ENCODE measurements at regions not wholly inside any gene's neighbourhood (a gene's known extent, or its start where the extent isn't known, plus 50 kb on each side); places are given as distances from the start of the nearest gene placed in this dataset.

DNA sequence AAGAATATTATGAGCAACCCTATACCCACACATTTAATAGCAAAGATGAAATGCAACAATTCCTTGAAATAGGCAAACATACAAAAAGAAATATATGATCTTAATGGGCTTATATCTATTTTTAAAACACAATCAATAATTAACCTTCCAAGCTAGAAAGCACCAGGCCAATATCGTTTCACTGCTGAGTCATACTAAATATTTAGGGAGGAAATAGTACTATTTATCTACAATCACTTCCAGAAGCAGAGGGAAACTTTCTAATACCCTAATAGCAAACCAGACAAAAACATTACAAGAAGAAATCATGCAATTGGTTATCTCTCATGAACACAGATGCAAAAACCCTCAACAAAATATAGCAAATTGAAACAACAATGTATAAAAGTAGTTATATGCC, 207.8 kb downstream of the MTHFS start:
- no peak for DNase-seq
- H3K27me3 ChIP-seq (replicated peaks in 2 of 5; ENCODE audit: control insufficient read depth in 4 of 5, insufficient read depth in 5 of 5, low read length in 4 of 5) = peaks cover 0 to 5% (median 2%) of the 10 kb centered on the region in 5 experiments
- no CpG with 5 or more reads among the region's 1 CpG for WGBS (ENCODE audit: insufficient coverage)
- H3K9me3 ChIP-seq (ENCODE audit: control extremely low read depth in 1 of 5, control insufficient read depth in 4 of 5, insufficient read depth in 2 of 5, low read depth in 1 of 5, low read length in 4 of 5) = peaks cover 0 to 7% (median 3%) of the 10 kb centered on the region in 5 experiments
- H3K27ac ChIP-seq (ENCODE audit: insufficient read depth in 1 of 2, low read depth in 1 of 2, low read length in 2 of 2, poor library complexity in 1 of 2, severe bottlenecking in 2 of 2) = no peak overlapping the region
- no peaks in the 10 kb centered on the region for H3K4me1 ChIP-seq (ENCODE audit: control extremely low read depth in 1 of 4, control insufficient read depth in 4 of 4, insufficient read depth in 4 of 4, low read length in 3 of 4)
- CTCF ChIA-PET = no interaction called here
- H3K36me3 ChIP-seq (ENCODE audit: control insufficient read depth in 4 of 4, insufficient read depth in 4 of 4, low read length in 3 of 4) = no peaks in the 10 kb centered on the region
- POLR2A ChIA-PET = no interaction called here
- H3K4me3 ChIP-seq (ENCODE audit: control insufficient read depth in 1 of 7, extremely low read depth in 1 of 7, insufficient read depth in 4 of 7, low read depth in 2 of 7, low read length in 6 of 7) = no peak overlapping the region

DNA sequence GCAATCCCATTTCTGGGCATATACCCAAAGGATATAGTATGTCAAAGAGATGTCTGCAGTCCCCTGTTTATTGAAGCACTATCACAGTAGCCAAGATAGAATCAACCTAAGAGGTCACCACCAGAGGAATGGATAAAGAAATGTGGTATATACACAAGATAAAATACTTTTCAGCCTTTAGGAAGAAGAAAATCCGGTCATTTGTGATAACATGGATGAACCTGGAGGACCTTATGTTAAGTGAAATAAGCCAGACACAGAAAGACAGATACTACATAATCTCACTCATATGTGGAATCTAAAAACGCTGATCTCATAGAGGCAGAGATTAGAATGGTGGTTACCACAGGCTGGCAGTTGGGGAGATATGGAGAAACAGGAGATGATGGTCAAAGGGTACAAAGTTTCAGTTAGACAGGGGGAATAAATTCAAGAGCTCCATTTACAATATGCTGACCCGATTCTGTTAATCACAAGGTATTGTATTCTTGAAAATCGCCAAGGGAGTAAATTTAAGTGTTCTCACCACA, 195.8 kb downstream of the MTHFS start:
- WGBS (ENCODE audit: insufficient coverage) = no CpG with 5 or more reads among the region's 4 CpGs
- POLR2A ChIA-PET = no interaction called here
- CTCF ChIA-PET = no interaction called here

DNA sequence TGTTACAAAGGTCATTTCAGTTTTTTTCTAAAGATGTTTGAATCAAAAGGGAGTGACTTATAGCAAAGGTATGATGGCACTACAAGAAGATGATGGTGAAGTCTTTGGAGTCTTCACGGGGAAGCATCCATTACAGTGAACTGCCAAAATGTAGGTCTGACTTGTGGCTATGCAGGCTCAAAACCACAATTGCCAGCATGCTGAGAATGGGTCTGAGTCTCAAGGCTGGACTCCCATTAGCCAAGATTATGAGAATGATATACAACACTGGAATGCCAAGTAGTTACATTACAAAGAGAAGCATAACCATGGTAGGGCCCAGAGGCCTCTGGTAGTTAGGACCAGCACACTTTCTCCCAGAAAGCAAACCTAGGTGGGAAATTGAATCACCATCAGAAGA, 194.2 kb downstream of the MTHFS start:
- no peak for DNase-seq
- CTCF ChIA-PET = no interaction called here
- WGBS (ENCODE audit: insufficient coverage) = 100% methylated on average over 1 of the region's 1 CpG
- Histone ChIP-seq H3K4me1 (ENCODE audit: control extremely low read depth in 1 of 4, control insufficient read depth in 4 of 4, insufficient read depth in 4 of 4, low read length in 3 of 4) (no peaks in the 10 kb centered on the region), H3K9me3 (ENCODE audit: control extremely low read depth in 1 of 5, control insufficient read depth in 4 of 5, insufficient read depth in 2 of 5, low read depth in 1 of 5, low read length in 4 of 5) (no peaks in the 10 kb centered on the region), H3K4me3 (ENCODE audit: control insufficient read depth in 1 of 7, extremely low read depth in 1 of 7, insufficient read depth in 4 of 7, low read depth in 2 of 7, low read length in 6 of 7) (no peak overlapping the region), H3K27me3 (replicated peaks in 2 of 5; ENCODE audit: control insufficient read depth in 4 of 5, insufficient read depth in 5 of 5, low read length in 4 of 5) (peaks cover 0 to 6% (median 0%) of the 10 kb centered on the region in 5 experiments), H3K27ac (ENCODE audit: insufficient read depth in 1 of 2, low read depth in 1 of 2, low read length in 2 of 2, poor library complexity in 1 of 2, severe bottlenecking in 2 of 2) (no peak overlapping the region), H3K36me3 (ENCODE audit: control insufficient read depth in 4 of 4, insufficient read depth in 4 of 4, low read length in 3 of 4) (no peaks in the 10 kb centered on the region)
- POLR2A ChIA-PET = no interaction called here

More for the DNA sequence above, 195.8 kb downstream of the MTHFS start:
- Histone ChIP-seq H3K27me3 (replicated peaks in 2 of 5; ENCODE audit: control insufficient read depth in 4 of 5, insufficient read depth in 5 of 5, low read length in 4 of 5) (peaks cover 0 to 6% (median 0%) of the 10 kb centered on the region in 5 experiments), H3K4me3 (ENCODE audit: control insufficient read depth in 1 of 7, extremely low read depth in 1 of 7, insufficient read depth in 4 of 7, low read depth in 2 of 7, low read length in 6 of 7) (no peak overlapping the region), H3K36me3 (ENCODE audit: control insufficient read depth in 4 of 4, insufficient read depth in 4 of 4, low read length in 3 of 4) (no peaks in the 10 kb centered on the region), H3K4me1 (ENCODE audit: control extremely low read depth in 1 of 4, control insufficient read depth in 4 of 4, insufficient read depth in 4 of 4, low read length in 3 of 4) (no peaks in the 10 kb centered on the region), H3K27ac (ENCODE audit: insufficient read depth in 1 of 2, low read depth in 1 of 2, low read length in 2 of 2, poor library complexity in 1 of 2, severe bottlenecking in 2 of 2) (no peak overlapping the region), H3K9me3 (ENCODE audit: control extremely low read depth in 1 of 5, control insufficient read depth in 4 of 5, insufficient read depth in 2 of 5, low read depth in 1 of 5, low read length in 4 of 5) (no peaks in the 10 kb centered on the region)
- peak in 1 of 3 donors; percentile 4 for DNase-seq

DNA sequence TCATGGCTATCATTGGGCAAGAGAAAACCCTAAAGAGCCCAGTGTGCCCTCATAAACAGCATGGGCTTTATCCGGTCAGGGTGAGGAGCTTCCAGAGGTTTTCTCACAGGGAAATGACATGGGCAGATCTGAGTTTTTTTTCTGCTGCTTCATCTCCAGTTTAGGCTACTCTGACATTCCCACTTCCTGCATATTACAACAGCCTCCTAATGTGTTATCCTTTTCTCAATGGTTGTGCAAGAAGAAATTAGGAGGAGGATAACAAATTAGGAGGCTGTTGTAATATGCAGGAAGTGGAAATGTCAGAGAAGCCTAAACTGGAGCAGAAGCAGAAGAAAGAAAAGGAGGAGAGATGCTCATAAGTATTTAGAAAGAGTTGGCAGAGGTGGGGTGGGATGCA, 175.6 kb downstream of the MTHFS start:
- no peaks in the 10 kb centered on the region for H3K36me3 ChIP-seq (ENCODE audit: control insufficient read depth in 4 of 4, insufficient read depth in 4 of 4, low read length in 3 of 4)
- H3K4me3 ChIP-seq (ENCODE audit: control insufficient read depth in 1 of 7, extremely low read depth in 1 of 7, insufficient read depth in 4 of 7, low read depth in 2 of 7, low read length in 6 of 7) = no peak overlapping the region
- no peaks in the 10 kb centered on the region for H3K4me1 ChIP-seq (ENCODE audit: control extremely low read depth in 1 of 4, control insufficient read depth in 4 of 4, insufficient read depth in 4 of 4, low read length in 3 of 4)
- peaks cover 0 to 8% (median 0%) of the 10 kb centered on the region in 5 experiments for H3K27me3 ChIP-seq (replicated peaks in 2 of 5; ENCODE audit: control insufficient read depth in 4 of 5, insufficient read depth in 5 of 5, low read length in 4 of 5)
- no peaks in the 10 kb centered on the region for H3K9me3 ChIP-seq (ENCODE audit: control extremely low read depth in 1 of 5, control insufficient read depth in 4 of 5, insufficient read depth in 2 of 5, low read depth in 1 of 5, low read length in 4 of 5)
- POLR2A ChIA-PET = no interaction called here
- 89% methylated on average over 1 of the region's 1 CpG for WGBS (ENCODE audit: insufficient coverage)
- CTCF ChIA-PET = no interaction called here
- no peak for DNase-seq
- H3K27ac ChIP-seq (ENCODE audit: insufficient read depth in 1 of 2, low read depth in 1 of 2, low read length in 2 of 2, poor library complexity in 1 of 2, severe bottlenecking in 2 of 2) = no peak overlapping the region

DNA sequence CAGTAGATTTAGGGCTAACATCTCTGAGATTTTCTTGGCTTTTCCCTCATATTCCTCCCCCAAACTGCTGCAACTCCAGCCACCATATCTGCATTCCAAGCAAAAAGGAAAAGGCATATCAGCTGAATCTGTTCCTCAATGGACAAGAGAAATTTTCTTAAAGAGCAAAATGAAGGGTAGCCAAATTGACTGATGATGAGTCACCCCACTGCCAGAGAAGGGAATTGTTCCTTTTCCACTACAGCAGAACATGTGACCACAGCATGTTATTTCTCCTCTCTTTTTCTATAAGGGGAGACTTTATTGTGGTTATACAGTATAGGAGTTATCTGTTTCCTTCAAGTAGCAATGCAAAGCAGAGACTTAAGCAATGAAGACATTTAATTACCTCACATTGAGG, 172.5 kb downstream of the MTHFS start:
- DNase-seq = peak in 1 of 3 donors; percentile 2
- Histone ChIP-seq H3K27ac (ENCODE audit: insufficient read depth in 1 of 2, low read depth in 1 of 2, low read length in 2 of 2, poor library complexity in 1 of 2, severe bottlenecking in 2 of 2) (no peak overlapping the region), H3K4me3 (ENCODE audit: control insufficient read depth in 1 of 7, extremely low read depth in 1 of 7, insufficient read depth in 4 of 7, low read depth in 2 of 7, low read length in 6 of 7) (no peak overlapping the region), H3K4me1 (ENCODE audit: control extremely low read depth in 1 of 4, control insufficient read depth in 4 of 4, insufficient read depth in 4 of 4, low read length in 3 of 4) (no peaks in the 10 kb centered on the region), H3K36me3 (ENCODE audit: control insufficient read depth in 4 of 4, insufficient read depth in 4 of 4, low read length in 3 of 4) (no peaks in the 10 kb centered on the region), H3K9me3 (ENCODE audit: control extremely low read depth in 1 of 5, control insufficient read depth in 4 of 5, insufficient read depth in 2 of 5, low read depth in 1 of 5, low read length in 4 of 5) (no peaks in the 10 kb centered on the region), H3K27me3 (replicated peaks in 2 of 5; ENCODE audit: control insufficient read depth in 4 of 5, insufficient read depth in 5 of 5, low read length in 4 of 5) (peaks cover 0 to 8% (median 0%) of the 10 kb centered on the region in 5 experiments)
- ChIA-PET CTCF (no interaction called here), POLR2A (no interaction called here)

DNA sequence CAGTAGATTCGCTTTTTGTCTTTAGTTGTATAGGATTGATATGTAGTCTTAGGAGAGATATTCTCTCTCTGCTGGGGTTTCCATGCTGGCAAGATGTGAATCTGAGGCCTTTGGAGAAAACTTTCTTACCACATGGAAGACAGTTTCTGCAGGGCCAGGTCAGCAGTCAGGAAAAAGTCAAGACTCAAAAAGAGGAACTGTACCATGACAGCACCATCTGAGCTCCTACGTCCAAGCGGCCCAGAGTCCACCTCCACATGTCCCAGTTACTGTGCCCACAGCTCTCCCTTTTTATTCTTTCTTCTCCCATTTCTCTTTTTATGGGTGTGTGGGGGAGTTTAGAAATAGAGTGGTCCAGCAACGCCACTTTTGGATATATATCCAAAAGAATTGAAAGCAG, 172.0 kb downstream of the MTHFS start:
- WGBS (ENCODE audit: insufficient coverage) = 86% methylated on average over 1 of the region's 4 CpGs
- H3K27me3 ChIP-seq (replicated peaks in 2 of 5; ENCODE audit: control insufficient read depth in 4 of 5, insufficient read depth in 5 of 5, low read length in 4 of 5) = peaks cover 0 to 8% (median 0%) of the 10 kb centered on the region in 5 experiments
- DNase-seq = peak in 1 of 3 donors; percentile 9
- no peaks in the 10 kb centered on the region for H3K36me3 ChIP-seq (ENCODE audit: control insufficient read depth in 4 of 4, insufficient read depth in 4 of 4, low read length in 3 of 4)
- ChIA-PET POLR2A (no interaction called here), CTCF (no interaction called here)
- no peaks in the 10 kb centered on the region for H3K4me1 ChIP-seq (ENCODE audit: control extremely low read depth in 1 of 4, control insufficient read depth in 4 of 4, insufficient read depth in 4 of 4, low read length in 3 of 4)
- no peak overlapping the region for H3K27ac ChIP-seq (ENCODE audit: insufficient read depth in 1 of 2, low read depth in 1 of 2, low read length in 2 of 2, poor library complexity in 1 of 2, severe bottlenecking in 2 of 2)
- H3K9me3 ChIP-seq (ENCODE audit: control extremely low read depth in 1 of 5, control insufficient read depth in 4 of 5, insufficient read depth in 2 of 5, low read depth in 1 of 5, low read length in 4 of 5) = no peaks in the 10 kb centered on the region
- no peak overlapping the region for H3K4me3 ChIP-seq (ENCODE audit: control insufficient read depth in 1 of 7, extremely low read depth in 1 of 7, insufficient read depth in 4 of 7, low read depth in 2 of 7, low read length in 6 of 7)

DNA sequence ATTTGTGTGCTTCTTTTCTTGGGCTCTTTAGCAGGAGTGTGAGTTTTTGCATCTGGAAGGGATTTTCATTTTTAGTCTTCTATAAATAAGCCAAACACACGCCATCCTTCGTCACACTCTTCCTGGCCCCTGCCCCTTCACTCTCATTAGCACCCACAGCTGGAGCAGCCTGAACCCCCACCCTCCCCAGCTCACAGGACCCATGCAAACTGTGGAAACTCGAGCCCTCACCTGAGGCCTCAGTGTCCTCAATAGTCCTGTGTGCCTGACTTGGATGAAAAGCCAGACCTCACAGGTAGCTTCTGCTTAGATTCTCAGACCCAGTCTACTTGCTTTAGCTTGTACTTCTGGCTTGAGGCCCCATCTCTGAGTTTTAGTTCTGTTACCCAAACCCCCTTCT, 167.9 kb downstream of the MTHFS start:
- Histone ChIP-seq H3K4me1 (ENCODE audit: control extremely low read depth in 1 of 4, control insufficient read depth in 4 of 4, insufficient read depth in 4 of 4, low read length in 3 of 4) (no peaks in the 10 kb centered on the region), H3K27ac (ENCODE audit: insufficient read depth in 1 of 2, low read depth in 1 of 2, low read length in 2 of 2, poor library complexity in 1 of 2, severe bottlenecking in 2 of 2) (no peak overlapping the region), H3K27me3 (replicated peaks in 2 of 5; ENCODE audit: control insufficient read depth in 4 of 5, insufficient read depth in 5 of 5, low read length in 4 of 5) (no peaks in the 10 kb centered on the region), H3K9me3 (ENCODE audit: control extremely low read depth in 1 of 5, control insufficient read depth in 4 of 5, insufficient read depth in 2 of 5, low read depth in 1 of 5, low read length in 4 of 5) (peaks cover 0 to 3% (median 0%) of the 10 kb centered on the region in 5 experiments), H3K4me3 (ENCODE audit: control insufficient read depth in 1 of 7, extremely low read depth in 1 of 7, insufficient read depth in 4 of 7, low read depth in 2 of 7, low read length in 6 of 7) (no peak overlapping the region), H3K36me3 (ENCODE audit: control insufficient read depth in 4 of 4, insufficient read depth in 4 of 4, low read length in 3 of 4) (no peaks in the 10 kb centered on the region)
- DNase-seq = no peak
- ChIA-PET CTCF (no interaction called here), POLR2A (interaction anchor here (0.7 kb wide), 1 partner anchor 9 kb away, joined by 3 read pairs; no protein-coding TSS in a partner anchor)
- 97% methylated on average over 3 of the region's 3 CpGs for WGBS (ENCODE audit: insufficient coverage)
